RWPE1 (cell line): ENCODE measurements at regions not wholly inside any gene's neighbourhood (a gene's known extent, or its start where the extent isn't known, plus 50 kb on each side); places are given as distances from the start of the nearest gene placed in this dataset.
"Not testable (repeated sequence)": the region's sequence is repeated elsewhere in the genome, so short reads cannot be mapped to it uniquely, and the experiment has no call there.

Experiments used
- CTCF ChIA-PET: fragments of 350-600 bp; sonication (Branson Sonifier 250); formaldehyde crosslinking; extraction: SDS; loops from one replicate; lab custom pipeline; 2021; lab: Yijun Ruan, JAX
- POLR2A ChIA-PET: fragments of 400-600 bp; formaldehyde crosslinking; extraction: SDS; loops from one replicate; lab custom pipeline; 2020; ENCODE audit warnings: antibody characterized with exemption; ENCODE audit not compliant: low non-redundant PET; lab: Yijun Ruan, JAX
- DNase-seq: peaks from one replicate; pipeline ENCODE4 v3.0.0; 2012; ENCODE audit warnings: low spot score
- H3K27ac ChIP-seq: fragments of 450-650 bp; 2 replicates; pipeline ENCODE4 v1.5.1; 2017

DNA sequence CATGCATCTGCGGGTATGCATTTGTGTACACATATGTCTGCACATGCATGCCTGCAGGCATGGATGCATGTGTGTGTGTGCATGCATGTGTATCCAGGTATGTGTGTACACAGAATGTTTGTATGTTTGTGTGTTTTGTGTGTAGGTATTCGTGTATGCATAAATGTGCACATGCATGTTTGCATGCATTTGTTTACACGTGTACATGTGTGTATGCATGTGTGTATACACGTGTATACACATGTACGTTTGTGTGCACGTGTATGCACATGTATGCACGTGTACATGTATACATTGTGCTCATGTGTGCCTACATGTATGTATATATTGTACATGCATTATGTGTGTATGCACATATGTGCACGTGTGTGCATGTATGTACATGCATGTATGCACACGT lies 171.4 kb upstream of the ZNF322 start:
- POLR2A ChIA-PET, CTCF ChIA-PET, DNase-seq, H3K27ac ChIP-seq: not testable (repeated sequence)

DNA sequence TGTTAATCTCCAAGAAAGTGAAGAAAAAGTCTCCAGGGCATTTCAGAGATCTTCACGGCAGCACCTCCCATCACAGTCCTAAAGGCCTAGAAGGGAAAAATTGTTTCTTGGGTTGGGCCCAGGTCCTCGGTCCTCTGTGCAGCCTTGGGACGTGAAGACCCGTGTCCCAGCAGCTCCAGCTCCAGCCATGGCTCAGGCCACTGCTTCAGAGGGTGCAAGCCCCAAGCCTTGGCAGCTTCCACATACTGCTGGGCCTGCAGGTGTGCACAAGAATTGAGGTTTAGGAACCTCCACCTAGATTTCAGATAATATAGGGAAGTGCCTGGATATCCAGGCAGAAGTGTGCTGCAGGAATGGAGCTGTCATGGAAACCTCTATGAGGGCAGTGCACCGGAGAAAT lies 176.2 kb upstream of the ZNF322 start:
- DNase-seq, POLR2A ChIA-PET, CTCF ChIA-PET, H3K27ac ChIP-seq: not testable (repeated sequence)

DNA sequence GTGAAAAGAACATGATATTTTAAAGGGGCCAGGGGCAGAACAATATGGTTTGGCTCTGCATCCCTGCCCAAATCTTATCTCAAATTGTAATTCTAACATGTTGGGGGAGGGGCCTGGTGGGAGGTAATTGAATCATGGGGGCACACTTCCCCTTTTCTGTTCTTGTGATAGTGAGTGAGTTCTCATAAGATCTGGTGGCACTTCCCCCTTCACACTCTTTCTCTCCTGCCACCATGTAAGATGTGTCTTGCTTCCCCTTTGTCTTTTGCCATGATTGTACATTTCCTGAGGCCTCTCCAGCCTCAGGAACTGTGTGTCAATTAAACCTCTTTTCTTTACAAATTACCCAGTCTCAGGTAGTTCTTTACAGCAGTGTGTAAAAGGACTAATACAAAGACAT lies 177.1 kb upstream of the ZNF322 start:
- POLR2A ChIA-PET, H3K27ac ChIP-seq, CTCF ChIA-PET, DNase-seq: not testable (repeated sequence)

DNA sequence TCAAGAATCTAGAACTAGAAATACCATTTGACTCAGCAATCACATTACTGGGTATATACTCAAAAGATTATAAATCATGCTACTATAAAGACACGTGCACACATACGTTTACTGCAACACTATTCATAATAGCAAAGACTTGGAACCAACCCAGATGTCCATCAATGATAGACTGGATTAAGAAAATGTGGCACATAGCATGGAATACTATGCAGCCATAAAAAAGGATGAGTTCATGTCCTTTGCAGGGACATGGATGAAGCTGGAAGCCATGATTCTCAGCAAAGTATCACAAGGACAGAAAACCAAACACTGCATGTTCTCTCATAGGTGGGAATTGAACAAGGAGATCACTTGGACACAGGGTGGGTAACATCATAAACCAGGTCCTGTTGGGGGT lies 185.3 kb upstream of the ZNF322 start:
- POLR2A ChIA-PET, H3K27ac ChIP-seq, CTCF ChIA-PET, DNase-seq: not testable (repeated sequence)

- H3K27ac ChIP-seq, CTCF ChIA-PET, POLR2A ChIA-PET, DNase-seq: not testable (repeated sequence)
Observed at GRCh38 chr6:26857289-26857688, 197.7 kb upstream of the ZNF322 start.

DNA sequence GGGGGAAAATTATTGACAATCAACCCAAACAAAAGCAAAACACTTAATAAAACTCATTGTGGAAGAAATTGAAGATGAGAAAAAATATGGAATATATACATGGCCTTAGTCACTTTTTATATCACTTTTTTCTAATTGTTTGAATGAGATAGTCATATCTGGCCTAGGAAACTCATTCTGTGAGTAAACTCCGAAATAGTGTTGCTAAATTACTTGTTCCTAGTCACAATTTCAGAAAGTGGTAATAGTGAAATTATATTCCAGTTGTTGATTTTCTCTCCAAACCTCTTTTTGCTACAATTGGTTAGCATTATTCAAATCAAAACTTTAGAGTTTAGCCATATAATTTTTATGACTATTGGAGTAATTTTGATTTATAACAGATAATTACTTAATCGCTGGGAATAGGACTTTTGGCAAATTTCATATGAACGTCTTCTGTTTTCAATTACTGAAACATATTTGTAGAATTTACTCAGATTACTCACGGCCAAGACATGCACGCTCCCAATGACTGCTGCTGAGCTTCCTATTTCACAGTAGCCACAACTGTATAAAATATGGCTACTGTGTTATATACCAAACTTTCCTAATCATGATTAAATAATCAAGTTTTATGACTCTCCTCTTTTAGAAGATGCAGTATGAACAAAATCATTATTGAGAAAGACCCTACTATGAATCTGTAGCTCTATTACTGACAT lies 199.7 kb upstream of the ZNF322 start:
- DNase-seq, H3K27ac ChIP-seq, POLR2A ChIA-PET, CTCF ChIA-PET: not testable (repeated sequence)

DNA sequence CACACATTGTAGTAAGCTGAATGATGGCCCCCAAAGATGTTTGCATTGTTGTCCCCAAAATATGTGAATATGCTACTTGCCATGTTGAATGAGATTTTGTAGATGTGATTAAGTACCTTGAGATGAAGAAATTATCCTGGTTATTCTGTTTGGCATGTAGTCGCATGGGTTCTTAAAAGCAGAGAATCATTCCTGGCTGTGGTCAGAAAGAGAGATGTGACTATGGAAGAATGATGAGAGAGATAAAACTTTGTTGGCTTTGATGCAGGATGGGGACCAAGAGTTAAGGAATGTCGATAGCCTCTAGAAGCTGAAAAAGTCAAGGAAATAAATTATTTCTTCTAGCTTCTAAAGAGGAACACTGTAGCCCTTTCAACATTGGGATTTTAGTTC lies 200.2 kb upstream of the ZNF322 start:
- CTCF ChIA-PET, H3K27ac ChIP-seq, POLR2A ChIA-PET, DNase-seq: not testable (repeated sequence)

DNA sequence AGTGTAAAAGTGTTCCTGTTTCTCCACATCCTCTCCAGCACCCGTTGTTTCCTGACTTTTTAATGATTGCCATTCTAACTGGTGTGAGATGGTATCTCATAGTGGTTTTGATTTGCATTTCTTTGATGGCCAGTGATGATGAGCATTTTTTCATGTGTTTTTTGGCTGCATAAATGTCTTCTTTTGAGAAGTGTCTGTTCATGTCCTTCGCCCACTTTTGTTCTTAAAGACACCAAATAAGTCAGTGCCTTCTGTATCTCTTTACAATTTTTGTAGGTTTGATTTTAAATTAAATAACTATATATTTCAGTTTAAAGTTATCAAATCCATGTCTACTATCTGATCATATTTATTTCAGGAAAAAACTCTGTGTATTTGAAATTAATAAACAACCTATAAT lies 202.4 kb upstream of the ZNF322 start:
- CTCF ChIA-PET, DNase-seq, POLR2A ChIA-PET, H3K27ac ChIP-seq: not testable (repeated sequence)

- CTCF ChIA-PET, POLR2A ChIA-PET, DNase-seq, H3K27ac ChIP-seq: not testable (repeated sequence)
Observed at GRCh38 chr6:26863641-26864040, 204.1 kb upstream of the ZNF322 start.

DNA sequence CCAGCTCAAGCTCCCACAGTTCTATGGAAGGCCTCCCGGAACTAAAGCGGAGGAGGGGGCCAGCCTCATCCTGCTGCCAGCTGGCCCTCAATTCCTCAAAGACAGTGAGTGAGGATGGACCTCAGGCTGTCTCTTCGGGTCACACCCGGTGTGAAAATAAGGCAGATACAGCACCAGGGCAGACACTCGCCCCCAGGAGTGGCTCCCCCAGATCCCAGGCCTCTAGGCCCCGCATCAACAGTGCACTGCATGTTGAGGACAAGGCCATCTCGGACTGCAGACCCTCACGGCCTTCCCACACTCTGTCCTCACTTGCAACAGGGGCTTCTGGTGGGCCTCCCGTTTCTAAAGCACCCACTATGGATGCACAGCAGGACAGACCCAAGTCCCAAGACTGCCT lies 239.2 kb upstream of the ZNF322 start:
- DNase-seq, POLR2A ChIA-PET, CTCF ChIA-PET, H3K27ac ChIP-seq: not testable (repeated sequence)

- H3K27ac ChIP-seq, POLR2A ChIA-PET, CTCF ChIA-PET: not testable (repeated sequence)
- DNase-seq, result peak; percentile 0
Observed at GRCh38 chr6:26924206-26924605, 264.7 kb upstream of the ZNF322 start.

DNA sequence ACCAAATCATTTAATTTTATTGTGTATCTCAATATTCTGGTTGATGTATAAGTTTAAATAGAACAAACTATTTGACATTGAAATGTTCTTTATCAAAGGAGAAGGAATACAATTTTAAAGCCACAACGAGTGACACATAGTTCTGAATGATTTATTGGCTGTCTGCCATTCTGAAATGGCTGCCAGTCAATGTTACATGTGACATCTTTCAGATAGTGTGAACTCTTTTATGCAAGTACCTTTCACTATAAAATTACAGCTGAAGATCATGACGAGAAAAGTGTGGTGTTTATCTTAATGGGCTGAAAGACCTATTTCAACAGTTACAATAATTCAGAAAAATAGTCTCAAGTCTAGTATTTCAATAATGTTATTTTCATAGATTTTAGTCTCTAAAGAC lies 268.6 kb upstream of the ZNF322 start:
- H3K27ac ChIP-seq, DNase-seq, POLR2A ChIA-PET, CTCF ChIA-PET: not testable (repeated sequence)

DNA sequence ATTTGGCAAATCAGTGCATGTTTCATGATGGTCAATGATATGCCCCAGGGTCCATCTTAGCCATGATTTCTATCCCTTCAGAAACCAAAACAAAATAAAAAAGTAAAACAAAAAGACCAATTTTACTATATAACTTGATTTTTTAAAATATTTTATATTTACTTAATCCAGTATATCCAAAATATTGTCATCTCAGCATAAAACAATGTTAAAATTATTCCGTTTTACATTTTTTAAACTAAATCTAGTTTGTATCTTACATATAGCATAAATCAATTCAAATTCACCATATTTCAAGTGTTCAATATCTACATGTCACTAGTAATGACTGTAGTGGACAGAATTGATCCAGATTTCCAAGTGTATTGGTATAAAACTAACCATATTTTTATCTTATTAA lies 277.7 kb upstream of the ZNF322 start:
- DNase-seq, POLR2A ChIA-PET, CTCF ChIA-PET, H3K27ac ChIP-seq: not testable (repeated sequence)

GRCh38 chr6:26951211-26951610 lies 291.7 kb upstream of the ZNF322 start:
- DNase-seq, H3K27ac ChIP-seq, CTCF ChIA-PET, POLR2A ChIA-PET: not testable (repeated sequence)

GRCh38 chr6:26956078-26956600 lies 291.4 kb upstream of the PRSS16 start:
- H3K27ac ChIP-seq, result peak overlapping the region; percentile 84
- CTCF ChIA-PET, DNase-seq, POLR2A ChIA-PET: not testable (repeated sequence)
